Epithelial cell of proximal tubule (primary cell): ENCODE measurements at regions not wholly inside any gene's neighbourhood (a gene's known extent, or its start where the extent isn't known, plus 50 kb on each side); places are given as distances from the start of the nearest gene placed in this dataset.

Experiments
- DNase-seq: peaks from one replicate; pipeline ENCODE4 v3.0.0-alpha.2; 2011; ENCODE audit warnings: low read depth
- H3K4me3 ChIP-seq: 2 replicates; pipeline ENCODE4 v1.5.1; 2011; ENCODE audit warnings: low read depth, mild to moderate bottlenecking, low read length
- CTCF ChIP-seq: conservative IDR thresholded peaks from 2 replicates; pipeline ENCODE4 v1.5.1; 2012; ENCODE audit warnings: low read depth, mild to moderate bottlenecking, low read length

GRCh38 chr5:167489202-167489601 is 802.2 kb upstream of the WWC1 start:
- TF ChIP-seq CTCF = no peak
- DNase-seq = no peak
- no peak overlapping the region for H3K4me3 ChIP-seq

GRCh38 chr5:167503926-167504720 is 787.3 kb upstream of the WWC1 start:
- no peak for TF ChIP-seq CTCF
- DNase-seq = no peak
- H3K4me3 ChIP-seq = no peak overlapping the region

- TF ChIP-seq CTCF = no peak
- no peak overlapping the region for H3K4me3 ChIP-seq
- DNase-seq = no peak
Measured at GRCh38 chr5:167507463-167508233, 783.8 kb upstream of the WWC1 start.

- no peak overlapping the region for H3K4me3 ChIP-seq
- no peak for TF ChIP-seq CTCF
- DNase-seq = no peak
Measured at GRCh38 chr5:167509076-167509475, 782.4 kb upstream of the WWC1 start.

- DNase-seq = no peak
- no peak for TF ChIP-seq CTCF
- no peak overlapping the region for H3K4me3 ChIP-seq
Measured at GRCh38 chr5:167511276-167511675, 780.2 kb upstream of the WWC1 start.

- no peak for TF ChIP-seq CTCF
- peak; percentile 27 for DNase-seq
- no peak overlapping the region for H3K4me3 ChIP-seq
Measured at GRCh38 chr5:167512111-167512510, 779.3 kb upstream of the WWC1 start.
